HCT116 (cell line): ENCODE measurements at regions not wholly inside any gene's neighbourhood (a gene's known extent, or its start where the extent isn't known, plus 50 kb on each side); places are given as distances from the start of the nearest gene placed in this dataset.

Experiments used
- ATAC-seq: fragments of 200-7000 bp; cut with Tn5 transposase; 2 replicates; pipeline ENCODE4 v1.9.1; 2020; ENCODE audit warnings: mild to moderate bottlenecking, moderate library complexity
- BruUV-seq: library from RNA; stranded (reverse); fragments of 400-500 nt; replicated peaks from 2 replicates; lab custom pipeline; 2021; lab: Mats Ljungman, UMichigan
- CTCF ChIA-PET: fragments of 300-600 bp; sonication (Branson Sonifier 250); formaldehyde crosslinking; loops from one replicate; lab custom pipeline; 2021; ENCODE audit warnings: antibody characterized with exemption; lab: Charles Lee
- POLR2A ChIA-PET: fragments of 300-600, 350-600 bp; sonication (Branson Sonifier 250); formaldehyde crosslinking; loops from one replicate; lab custom pipeline; 2021; ENCODE audit warnings: antibody characterized with exemption; lab: Charles Lee
- RAD21 ChIA-PET, 2 experiments: fragments of 300-600 bp; sonication (Branson Sonifier 250); formaldehyde crosslinking; loops; one replicate each; lab custom pipeline; 2023; ENCODE audit warnings: low total read pairs in 2 of 2; ENCODE audit not compliant: uncharacterized antibody in 2 of 2, unreplicated experiment in 2 of 2, low non-redundant PET in 1 of 2; lab: Charles Lee
- DNase-seq: peaks from one replicate; pipeline ENCODE4 v3.0.0-alpha.2; 2010; ENCODE audit warnings: low read depth, low spot score
- H2AFZ ChIP-seq: fragments of 200-600 bp; shearing (Covaris generic), sonication (generic); 2 replicates; pipeline ENCODE4 v1.6.1; 2017; ENCODE audit warnings: low read depth, mixed run types, mixed read lengths, antibody characterized with exemption, low read length; ENCODE audit not compliant: poor library complexity, severe bottlenecking
- H3K27ac ChIP-seq: 2 replicates; pipeline ENCODE4 v1.5.1; 2012; ENCODE audit warnings: low read depth, low read length
- H3K27me3 ChIP-seq: fragments of 200-600 bp; sonication (generic); 2 replicates; pipeline ENCODE4 v1.6.1; 2016; ENCODE audit warnings: mixed run types, low read length, mixed read lengths; ENCODE audit not compliant: insufficient read depth
- H3K36me3 ChIP-seq, 2 experiments: fragments of 200-500 bp in 1 of 2; fragments of 200-600 bp in 1 of 2; sonication (Bioruptor generic) in 1 of 2; sonication (generic) in 1 of 2; 2 replicates each; pipeline versions ENCODE4 v1.5.1 to v1.6.1; 2014 to 2016; ENCODE audit warnings: low read length in 2 of 2, inconsistent platforms in 1 of 2, mixed read lengths in 1 of 2, mixed run types in 1 of 2; ENCODE audit not compliant: insufficient read depth in 2 of 2, control insufficient read depth in 1 of 2
- H3K4me1 ChIP-seq, 2 experiments: fragments of 200-600 bp in 1 of 2; sonication (generic) in 1 of 2; 2 replicates each; pipeline versions ENCODE4 v1.5.1 to v1.6.1; 2012 to 2017; ENCODE audit warnings: low read length in 2 of 2, inconsistent platforms in 1 of 2, mild to moderate bottlenecking in 1 of 2, mixed read lengths in 1 of 2, mixed run types in 1 of 2, moderate library complexity in 1 of 2; ENCODE audit not compliant: insufficient read depth in 2 of 2, control insufficient read depth in 1 of 2
- H3K4me2 ChIP-seq: fragments of 200-600 bp; sonication (generic); 2 replicates; pipeline ENCODE4 v1.6.1; 2017; ENCODE audit warnings: mixed run types, low read length, mixed read lengths
- H3K4me3 ChIP-seq, 2 experiments: fragments of 200-600 bp in 1 of 2; sonication (generic) in 1 of 2; replicated peaks in 1 of 2; 2 replicates each; pipeline ENCODE4 v1.5.1; 2011 to 2016; ENCODE audit warnings: low read length in 2 of 2, control low read depth in 1 of 2, low read depth in 1 of 2, mild to moderate bottlenecking in 1 of 2, mixed read lengths in 1 of 2, mixed run types in 1 of 2
- H3K79me2 ChIP-seq: fragments of 200-600 bp; sonication (generic); 2 replicates; pipeline ENCODE4 v1.6.1; 2017; ENCODE audit warnings: mild to moderate bottlenecking, mixed run types, low read length, moderate library complexity, mixed read lengths; ENCODE audit not compliant: insufficient read depth
- H3K9ac ChIP-seq: fragments of 200-600 bp; sonication (generic); 2 replicates; pipeline ENCODE4 v1.6.1; 2016; ENCODE audit warnings: low read length, mixed read lengths
- H3K9me2 ChIP-seq: fragments of 200-600 bp; sonication (generic), shearing (Covaris generic); 2 replicates; pipeline ENCODE4 v1.6.1; 2017; ENCODE audit warnings: mixed run types, mild to moderate bottlenecking, moderate library complexity; ENCODE audit not compliant: insufficient read depth
- H3K9me3 ChIP-seq, 2 experiments: fragments of 200-500 bp in 1 of 2; fragments of 200-600 bp in 1 of 2; sonication (Bioruptor generic) in 1 of 2; sonication (generic) in 1 of 2; 2 replicates each; pipeline ENCODE4 v1.6.1; 2014 to 2017; ENCODE audit warnings: low read length in 2 of 2, mixed read lengths in 2 of 2, inconsistent platforms in 1 of 2, low read depth in 1 of 2, mild to moderate bottlenecking in 1 of 2, mixed run types in 1 of 2, moderate library complexity in 1 of 2; ENCODE audit not compliant: control insufficient read depth in 1 of 2, insufficient read depth in 1 of 2
- H4K20me1 ChIP-seq: fragments of 200-600 bp; sonication (generic), shearing (Covaris generic); 2 replicates; pipeline ENCODE4 v1.6.1; 2017; ENCODE audit warnings: mixed run types, mild to moderate bottlenecking, moderate library complexity; ENCODE audit not compliant: insufficient read depth
- CBX3 ChIP-seq: IDR thresholded peaks from 2 replicates; pipeline ENCODE4 v1.6.1; 2012; ENCODE audit warnings: low read depth
- CTCF ChIP-seq, 3 experiments: fragments of 200-600 bp in 1 of 3; sonication (generic) in 1 of 3; IDR thresholded peaks in 2 of 3; conservative IDR thresholded peaks in 1 of 3; 2 replicates each; pipeline ENCODE4 v1.5.1; 2012 to 2017; ENCODE audit warnings: low read depth in 2 of 3, low read length in 2 of 3, antibody characterized with exemption in 1 of 3, borderline replicate concordance in 1 of 3, control low read depth in 1 of 3, mild to moderate bottlenecking in 1 of 3, mixed read lengths in 1 of 3, mixed run types in 1 of 3, moderate library complexity in 1 of 3; ENCODE audit not compliant: insufficient read depth in 1 of 3
- EGR1 ChIP-seq: IDR thresholded peaks from 2 replicates; pipeline ENCODE4 v1.6.1; 2012; ENCODE audit warnings: low read depth
- EZH2 ChIP-seq: fragments of 200-600 bp; sonication (generic); IDR thresholded peaks from 2 replicates; pipeline ENCODE4 v1.6.1; 2017; ENCODE audit warnings: antibody characterized with exemption, mixed run types
- EZH2phosphoT487 ChIP-seq: fragments of 200-600 bp; IDR thresholded peaks from 2 replicates; pipeline ENCODE4 v1.6.1; 2018; ENCODE audit warnings: antibody characterized with exemption, borderline replicate concordance
- FOSL1 ChIP-seq: IDR thresholded peaks from 2 replicates; pipeline ENCODE4 v1.6.1; 2012; ENCODE audit warnings: low read depth
- JUND ChIP-seq: IDR thresholded peaks from 2 replicates; pipeline ENCODE4 v1.6.1; 2012
- MAX ChIP-seq: IDR thresholded peaks from 2 replicates; pipeline ENCODE4 v1.6.1; 2012
- POLR2A ChIP-seq: IDR thresholded peaks from 2 replicates; pipeline ENCODE4 v1.7.0; 2011; ENCODE audit warnings: borderline replicate concordance; ENCODE audit not compliant: insufficient read depth, insufficient read length; ENCODE audit errors: extremely low read depth
- SIN3A ChIP-seq: IDR thresholded peaks from 2 replicates; pipeline ENCODE4 v1.6.1; 2012; ENCODE audit warnings: low read depth
- SP1 ChIP-seq: IDR thresholded peaks from 2 replicates; pipeline ENCODE4 v1.6.1; 2012; ENCODE audit warnings: low read depth
- ZFX ChIP-seq: fragments of 450-650 bp; IDR thresholded peaks from 2 replicates; pipeline ENCODE4 v1.6.1; 2017
- ZNF274 ChIP-seq: fragments of 200-500 bp; sonication (Bioruptor generic); IDR thresholded peaks from 2 replicates; pipeline ENCODE4 v1.6.1; 2014; ENCODE audit warnings: mild to moderate bottlenecking, low read depth, low read length, inconsistent platforms
- intact Hi-C: fragments of 100-400 bp; cut with micrococcal nuclease; formaldehyde crosslinking; loops from 2 replicates; pipeline ENCODE4 v1.10.0; 2022

- no peak for DNase-seq
- ChIA-PET RAD21 (no interaction called here), CTCF (no interaction called here), POLR2A (no interaction called here)
- Histone ChIP-seq H3K4me3 (no peak overlapping the region), H3K9me3 (no peaks in the 10 kb centered on the region), H3K4me1 (no peaks in the 10 kb centered on the region), H3K4me2 (no peak overlapping the region), H3K27ac (no peak overlapping the region), H3K79me2 (no peaks in the 10 kb centered on the region), H4K20me1 (no peaks in the 10 kb centered on the region), H3K9ac (no peak overlapping the region), H3K36me3 (no peaks in the 10 kb centered on the region), H3K27me3 (no peaks in the 10 kb centered on the region), H3K9me2 (no peaks in the 10 kb centered on the region), H2AFZ (no peak overlapping the region)
- no peak for ATAC-seq
- BruUV-seq, result no TSS peak
- TF ChIP-seq SP1 (no peak), JUND (no peak), EZH2phosphoT487 (no peak), EZH2 (no peak), FOSL1 (no peak), ZFX (no peak), EGR1 (no peak), CTCF (IDR thresholded peaks at IDR 0.05 in 2 of 3, conservative IDR thresholded peaks at IDR 0.05 in 1 of 3; ENCODE audit: borderline replicate concordance in 1 of 3, insufficient read depth in 1 of 3, low read depth in 2 of 3, low read length in 2 of 3) (no peak), SIN3A (no peak), ZNF274 (no peak), CBX3 (no peak), MAX (no peak), POLR2A (no peak)
- intact Hi-C loops, result no loop called here
Observed at GRCh38 chrY:7932424-7932823, 1020.9 kb upstream of the AMELY start.
